GM18499 (cell line): ENCODE measurements at regions not wholly inside any gene's neighbourhood (a gene's known extent, or its start where the extent isn't known, plus 50 kb on each side); places are given as distances from the start of the nearest gene placed in this dataset.
"Not testable (repeated sequence)": the region's sequence is repeated elsewhere in the genome, so short reads cannot be mapped to it uniquely, and the experiment has no call there.

Experiments used
- ATAC-seq: cut with Tn5 transposase; IDR thresholded peaks from one replicate; pipeline ENCODE4 v1.9.1; 2021; ENCODE audit warnings: moderate number of reproducible peaks; ENCODE audit not compliant: insufficient read depth, unreplicated experiment

GRCh38 chr6:146972546-146972945 is 231.7 kb upstream of the STXBP5 start:
- ATAC-seq: no peak

GRCh38 chr6:146974351-146974750 is 229.9 kb upstream of the STXBP5 start:
- no peak for ATAC-seq

- ATAC-seq: no peak
Measured at GRCh38 chr6:146975093-146975492, 229.1 kb upstream of the STXBP5 start.

GRCh38 chr6:146980900-146981329 is 223.3 kb upstream of the STXBP5 start:
- ATAC-seq: no peak

- ATAC-seq: no peak
Measured at GRCh38 chr6:146981981-146982380, 222.2 kb upstream of the STXBP5 start.

GRCh38 chr6:146984251-146984924 is 219.8 kb upstream of the STXBP5 start:
- no peak for ATAC-seq

- no peak for ATAC-seq
Measured at GRCh38 chr6:146985111-146985510, 219.1 kb upstream of the STXBP5 start.

GRCh38 chr6:146985966-146986365 is 218.3 kb upstream of the STXBP5 start:
- no peak for ATAC-seq

GRCh38 chr6:146987938-146988337 is 216.3 kb upstream of the STXBP5 start:
- not testable (repeated sequence) for ATAC-seq

GRCh38 chr6:146989860-146990259 is 214.4 kb upstream of the STXBP5 start:
- no peak for ATAC-seq

GRCh38 chr6:146990284-146990683 is 213.9 kb upstream of the STXBP5 start:
- no peak for ATAC-seq

GRCh38 chr6:146990821-146991798 is 213.1 kb upstream of the STXBP5 start:
- no peak for ATAC-seq

GRCh38 chr6:146997062-146997461 is 207.2 kb upstream of the STXBP5 start:
- ATAC-seq: no peak

- no peak for ATAC-seq
Measured at GRCh38 chr6:146999766-147000165, 204.5 kb upstream of the STXBP5 start.

- no peak for ATAC-seq
Measured at GRCh38 chr6:147000545-147001488, 203.4 kb upstream of the STXBP5 start.

- no peak for ATAC-seq
Measured at GRCh38 chr6:147001621-147002020, 202.6 kb upstream of the STXBP5 start.

- no peak for ATAC-seq
Measured at GRCh38 chr6:147003186-147003585, 201.0 kb upstream of the STXBP5 start.

- ATAC-seq: no peak
Measured at GRCh38 chr6:147005499-147005898, 198.7 kb upstream of the STXBP5 start.

- ATAC-seq: no peak
Measured at GRCh38 chr6:147007441-147007840, 196.8 kb upstream of the STXBP5 start.

- ATAC-seq: no peak
Measured at GRCh38 chr6:147009358-147009757, 194.9 kb upstream of the STXBP5 start.
